AG04449 (cell line): ENCODE measurements at regions not wholly inside any gene's neighbourhood (a gene's known extent, or its start where the extent isn't known, plus 50 kb on each side); places are given as distances from the start of the nearest gene placed in this dataset.
A peak's percentile ranks its signal among the peaks of the same experiment; 100 is the strongest.

Source experiments
- CTCF ChIA-PET: fragments of 350-600 bp; formaldehyde crosslinking; extraction: SDS; loops from one replicate; lab custom pipeline; 2021; ENCODE audit warnings: antibody characterized with exemption; lab: Yijun Ruan, JAX
- POLR2A ChIA-PET: fragments of 400-600, 350-600 bp; formaldehyde crosslinking; extraction: SDS; loops from one replicate; lab custom pipeline; 2020; ENCODE audit warnings: antibody characterized with exemption, inconsistent platforms; lab: Yijun Ruan, JAX
- DNase-seq: peaks from one replicate; pipeline ENCODE4 v3.0.0-alpha.2; 2010; ENCODE audit warnings: low read depth, low spot score
- H3K4me3 ChIP-seq: 2 replicates; pipeline ENCODE4 v1.5.1; 2011; ENCODE audit warnings: low read depth, mild to moderate bottlenecking, control low read depth, low read length
- CTCF ChIP-seq: IDR thresholded peaks from one replicate; pipeline ENCODE4 v1.5.1; 2011; ENCODE audit warnings: mild to moderate bottlenecking, moderate library complexity, low read length, control low read depth, inconsistent platforms; ENCODE audit not compliant: insufficient read depth; ENCODE audit errors: missing control alignments

- TF ChIP-seq CTCF, result no peak
- ChIA-PET POLR2A (no interaction called here), CTCF (no interaction called here)
- H3K4me3 ChIP-seq, result no peak overlapping the region
- peak; percentile 17 for DNase-seq
Observed at GRCh38 chr10:36181426-36182178, 539.5 kb upstream of the FZD8 start.

GRCh38 chr10:36178616-36179015 is 536.5 kb upstream of the FZD8 start:
- CTCF ChIA-PET, result no interaction called here
- no peak overlapping the region for H3K4me3 ChIP-seq
- DNase-seq, result no peak
- POLR2A ChIA-PET, result no interaction called here
- no peak for TF ChIP-seq CTCF

- CTCF ChIA-PET, result no interaction called here
- DNase-seq, result no peak
- TF ChIP-seq CTCF, result no peak
- POLR2A ChIA-PET, result no interaction called here
- no peak overlapping the region for H3K4me3 ChIP-seq
Observed at GRCh38 chr10:36177071-36177470, 535.0 kb upstream of the FZD8 start.

- no peak for DNase-seq
- no peak for TF ChIP-seq CTCF
- ChIA-PET CTCF (no interaction called here), POLR2A (no interaction called here)
- H3K4me3 ChIP-seq, result no peak overlapping the region
Observed at GRCh38 chr10:36175954-36176353, 533.9 kb upstream of the FZD8 start.

- no peak overlapping the region for H3K4me3 ChIP-seq
- no peak for DNase-seq
- TF ChIP-seq CTCF, result no peak
- POLR2A ChIA-PET, result no interaction called here
- CTCF ChIA-PET, result interaction anchor here (1.0 to 1.7 kb wide), 2 partner anchors 12 to 538 kb away, joined by 3 to 5 read pairs; no protein-coding TSS in a partner anchor
Observed at GRCh38 chr10:36173364-36173763, 531.3 kb upstream of the FZD8 start.
